DND-41 (cell line): ENCODE measurements at regions not wholly inside any gene's neighbourhood (a gene's known extent, or its start where the extent isn't known, plus 50 kb on each side); places are given as distances from the start of the nearest gene placed in this dataset.
A peak's percentile ranks its signal among the peaks of the same experiment; 100 is the strongest.

Experiments
- ATAC-seq: fragments of 200-7000 bp; cut with Tn5 transposase; 3 replicates; pipeline ENCODE4 v1.9.1; 2021; ENCODE audit warnings: low read depth; ENCODE audit not compliant: insufficient read depth
- DNase-seq: peaks from one replicate; pipeline ENCODE4 v3.0.0-alpha.2; 2020
- H2AFZ ChIP-seq: 2 replicates; pipeline ENCODE4 v1.6.0; 2012; ENCODE audit warnings: low read depth, low read length
- H3K27ac ChIP-seq: 2 replicates; pipeline ENCODE4 v1.5.1; 2012; ENCODE audit warnings: low read length, inconsistent platforms
- H3K27me3 ChIP-seq: fragments of 200-600 bp; sonication (generic); 2 replicates; pipeline ENCODE4 v1.6.0; 2012; ENCODE audit warnings: low read length, mild to moderate bottlenecking, inconsistent platforms; ENCODE audit not compliant: insufficient read depth, poor library complexity
- H3K36me3 ChIP-seq: 2 replicates; pipeline ENCODE4 v1.5.1; 2012; ENCODE audit warnings: low read length, inconsistent platforms; ENCODE audit not compliant: insufficient read depth
- H3K4me1 ChIP-seq: 2 replicates; pipeline ENCODE4 v1.5.1; 2012; ENCODE audit warnings: mild to moderate bottlenecking, low read length; ENCODE audit not compliant: insufficient read depth
- H3K4me2 ChIP-seq: 2 replicates; pipeline ENCODE4 v1.6.0; 2012; ENCODE audit warnings: mild to moderate bottlenecking, moderate library complexity, low read length, inconsistent platforms; ENCODE audit not compliant: insufficient read depth
- H3K4me3 ChIP-seq, 2 experiments: fragments of 200-600 bp in 1 of 2; shearing (Covaris generic) in 1 of 2; 2 replicates each; pipeline ENCODE4 v1.5.1; 2012 to 2016; ENCODE audit warnings: inconsistent platforms in 2 of 2, low read length in 2 of 2, mild to moderate bottlenecking in 2 of 2, low read depth in 1 of 2, moderate library complexity in 1 of 2
- H3K79me2 ChIP-seq: 2 replicates; pipeline ENCODE4 v1.6.0; 2012; ENCODE audit warnings: low read length, inconsistent platforms; ENCODE audit not compliant: insufficient read depth
- H3K9ac ChIP-seq: 2 replicates; pipeline ENCODE4 v1.6.0; 2012; ENCODE audit warnings: low read depth, mild to moderate bottlenecking, inconsistent platforms, low read length, moderate library complexity
- H3K9me3 ChIP-seq: 2 replicates; pipeline ENCODE4 v1.5.1; 2012; ENCODE audit warnings: low read length, moderate library complexity, mild to moderate bottlenecking, inconsistent platforms; ENCODE audit not compliant: insufficient read depth, severe bottlenecking
- H4K20me1 ChIP-seq: 2 replicates; pipeline ENCODE4 v1.6.0; 2012; ENCODE audit warnings: low read length; ENCODE audit not compliant: insufficient read depth
- CTCF ChIP-seq: IDR thresholded peaks from 2 replicates; pipeline ENCODE4 v1.5.1; 2012; ENCODE audit warnings: borderline replicate concordance, low read length, moderate library complexity, mild to moderate bottlenecking; ENCODE audit not compliant: poor library complexity, severe bottlenecking; ENCODE audit errors: extremely low read depth
- EZH2 ChIP-seq: IDR thresholded peaks from 3 replicates; pipeline ENCODE4 v1.6.1; 2012; ENCODE audit warnings: borderline replicate concordance, low read depth, mild to moderate bottlenecking, moderate library complexity, low read length, inconsistent platforms; ENCODE audit not compliant: severe bottlenecking

- no peak overlapping the region for H3K9ac ChIP-seq
- no peak for DNase-seq
- no peaks in the 10 kb centered on the region for H3K9me3 ChIP-seq
- H4K20me1 ChIP-seq = no peaks in the 10 kb centered on the region
- no peak overlapping the region for H3K4me2 ChIP-seq
- H3K4me3 ChIP-seq = no peak overlapping the region
- no peak overlapping the region for H3K27ac ChIP-seq
- H2AFZ ChIP-seq = no peak overlapping the region
- no peaks in the 10 kb centered on the region for H3K27me3 ChIP-seq
- ATAC-seq = no peak
- no peaks in the 10 kb centered on the region for H3K79me2 ChIP-seq
- no peaks in the 10 kb centered on the region for H3K36me3 ChIP-seq
- TF ChIP-seq CTCF = no peak
- H3K4me1 ChIP-seq = no peaks in the 10 kb centered on the region
These were observed 99.7 kb upstream of the HAO2 start for GRCh38 chr1:119268879-119269278.

GRCh38 chr1:119275145-119276134 is 93.1 kb upstream of the HAO2 start:
- Histone ChIP-seq H3K9ac (no peak overlapping the region), H3K36me3 (no peaks in the 10 kb centered on the region), H3K4me3 (no peak overlapping the region), H3K4me2 (no peak overlapping the region), H3K27ac (no peak overlapping the region), H3K79me2 (no peaks in the 10 kb centered on the region), H4K20me1 (no peaks in the 10 kb centered on the region), H3K9me3 (no peaks in the 10 kb centered on the region), H3K27me3 (peaks cover 12% of the 10 kb centered on the region), H3K4me1 (no peaks in the 10 kb centered on the region), H2AFZ (no peak overlapping the region)
- TF ChIP-seq EZH2 = no peak
- TF ChIP-seq CTCF = peak; percentile 96
- ATAC-seq = peak; percentile 88
- DNase-seq = peak; percentile 58

- H3K4me1 ChIP-seq = no peaks in the 10 kb centered on the region
- no peaks in the 10 kb centered on the region for H3K9me3 ChIP-seq
- H3K27ac ChIP-seq = no peak overlapping the region
- H3K27me3 ChIP-seq = peaks cover 18% of the 10 kb centered on the region
- H3K4me3 ChIP-seq = no peak overlapping the region
- no peaks in the 10 kb centered on the region for H3K79me2 ChIP-seq
- H3K4me2 ChIP-seq = no peak overlapping the region
- ATAC-seq (no peak), DNase-seq (no peak)
- no peaks in the 10 kb centered on the region for H3K36me3 ChIP-seq
- H4K20me1 ChIP-seq = no peaks in the 10 kb centered on the region
- H3K9ac ChIP-seq = no peak overlapping the region
- H2AFZ ChIP-seq = no peak overlapping the region
- peak; percentile 22 for TF ChIP-seq CTCF
- TF ChIP-seq EZH2 = no peak
These were observed 92.0 kb upstream of the HAO2 start for GRCh38 chr1:119276558-119276957.
